Hematopoietic multipotent progenitor cell treated with erythropoietin and hydrocortisone succinate and interleukin-3 and kit ligand, for 6 days (in vitro differentiated cells): ENCODE measurements at regions not wholly inside any gene's neighbourhood (a gene's known extent, or its start where the extent isn't known, plus 50 kb on each side); places are given as distances from the start of the nearest gene placed in this dataset.
"Not testable (repeated sequence)": the region's sequence is repeated elsewhere in the genome, so short reads cannot be mapped to it uniquely, and the experiment has no call there.

ENCODE experiments used
- DNase-seq: peaks from one replicate; pipeline ENCODE4 v3.0.0-alpha.2; 2015

GRCh38 chr10:117601716-117602115, 59.2 kb downstream of the EMX2 start:
- no peak for DNase-seq

GRCh38 chr10:117603081-117603480, 60.5 kb downstream of the EMX2 start:
- no peak for DNase-seq

- no peak for DNase-seq
Measured at GRCh38 chr10:117603726-117604125, 61.2 kb downstream of the EMX2 start.

- DNase-seq = no peak
Measured at GRCh38 chr10:117609095-117609795, 66.7 kb downstream of the EMX2 start.

GRCh38 chr10:117609796-117610170, 67.2 kb downstream of the EMX2 start:
- no peak for DNase-seq

- DNase-seq = no peak
Measured at GRCh38 chr10:117610321-117610720, 67.8 kb downstream of the EMX2 start.

- no peak for DNase-seq
Measured at GRCh38 chr10:117612113-117612512, 69.6 kb downstream of the EMX2 start.

GRCh38 chr10:117615649-117616048, 73.1 kb downstream of the EMX2 start:
- no peak for DNase-seq

GRCh38 chr10:117616179-117616578, 73.6 kb downstream of the EMX2 start:
- no peak for DNase-seq

- DNase-seq = no peak
Measured at GRCh38 chr10:117617086-117617485, 74.5 kb downstream of the EMX2 start.

- no peak for DNase-seq
Measured at GRCh38 chr10:117617659-117618058, 75.1 kb downstream of the EMX2 start.

- no peak for DNase-seq
Measured at GRCh38 chr10:117619223-117619622, 76.7 kb downstream of the EMX2 start.

GRCh38 chr10:117619707-117620405, 77.3 kb downstream of the EMX2 start:
- no peak for DNase-seq

- no peak for DNase-seq
Measured at GRCh38 chr10:117621196-117621595, 78.7 kb downstream of the EMX2 start.

GRCh38 chr10:117621795-117622420, 79.4 kb downstream of the EMX2 start:
- DNase-seq = no peak

GRCh38 chr10:117622471-117623184, 80.1 kb downstream of the EMX2 start:
- no peak for DNase-seq

GRCh38 chr10:117626228-117626627, 83.7 kb downstream of the EMX2 start:
- DNase-seq = no peak

- DNase-seq = no peak
Measured at GRCh38 chr10:117627561-117627960, 85.0 kb downstream of the EMX2 start.

GRCh38 chr10:117629717-117630116, 87.2 kb downstream of the EMX2 start:
- DNase-seq = not testable (repeated sequence)

GRCh38 chr10:117631276-117632145, 89.0 kb downstream of the EMX2 start:
- DNase-seq = no peak

- DNase-seq = no peak
Measured at GRCh38 chr10:117632406-117632805, 89.9 kb downstream of the EMX2 start.

GRCh38 chr10:117635826-117636225, 93.3 kb downstream of the EMX2 start:
- DNase-seq = no peak

- DNase-seq = no peak
Measured at GRCh38 chr10:117638200-117638599, 95.7 kb downstream of the EMX2 start.
